GM23248 (cell line): ENCODE measurements at regions not wholly inside any gene's neighbourhood (a gene's known extent, or its start where the extent isn't known, plus 50 kb on each side); places are given as distances from the start of the nearest gene placed in this dataset.
"Not testable (repeated sequence)": the region's sequence is repeated elsewhere in the genome, so short reads cannot be mapped to it uniquely, and the experiment has no call there.

Experiments
- EZH2 ChIP-seq: fragments of 200-600 bp; sonication (generic); IDR thresholded peaks from 2 replicates; pipeline ENCODE4 v1.6.1; 2018; ENCODE audit warnings: antibody characterized with exemption, mild to moderate bottlenecking; ENCODE audit not compliant: insufficient read depth, poor library complexity, severe bottlenecking
- EZH2phosphoT487 ChIP-seq: fragments of 200-600 bp; sonication (generic); IDR thresholded peaks from 2 replicates; pipeline ENCODE4 v1.6.1; 2018; ENCODE audit warnings: antibody characterized with exemption, moderate library complexity, mild to moderate bottlenecking, low read depth; ENCODE audit not compliant: insufficient read depth

DNA sequence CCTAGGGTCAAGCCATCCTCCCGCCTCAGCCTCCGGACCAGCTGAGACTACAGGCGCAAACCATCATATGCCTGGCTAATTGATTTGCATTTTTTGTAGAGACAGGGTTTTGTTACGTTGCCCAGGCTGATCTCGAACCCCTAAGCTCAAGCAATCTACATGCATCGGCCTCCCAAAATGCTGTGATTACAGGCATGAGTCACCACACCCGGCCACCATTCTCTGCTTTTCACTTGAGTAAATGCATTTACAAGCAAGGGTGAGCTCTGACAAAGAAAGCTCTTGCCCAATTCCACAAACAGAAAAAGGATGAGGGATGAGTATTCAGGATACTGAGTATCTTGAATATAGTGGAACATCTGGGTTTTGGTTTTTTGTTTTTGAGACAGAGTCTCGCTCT lies 172.9 kb upstream of the MXRA5 start:
- not testable (repeated sequence) for TF ChIP-seq EZH2phosphoT487, EZH2
